Heart left ventricle (tissue), 16 donors: ENCODE measurements at regions not wholly inside any gene's neighbourhood (a gene's known extent, or its start where the extent isn't known, plus 50 kb on each side); places are given as distances from the start of the nearest gene placed in this dataset.

ENCODE experiments used
- ATAC-seq, 4 donors: fragments of 200-7000 bp; cut with Tn5 transposase; one replicate each; pipeline ENCODE4 v1.9.1; 2020 to 2022; ENCODE audit warnings: moderate library complexity in 4 of 4, mild to moderate bottlenecking in 3 of 4, moderate number of reproducible peaks in 1 of 4
- DNase-seq, 5 donors: peaks; one replicate each; pipeline ENCODE4 v3.0.0-alpha.2; 2020
- H3K27ac ChIP-seq, 12 donors: fragments of 200-600 bp; sonication (generic) in 4 of 12; one replicate each; pipeline versions ENCODE4 v1.5.0 to v1.8.0; 2016 to 2022; ENCODE audit warnings: mild to moderate bottlenecking in 2 of 12
- H3K27me3 ChIP-seq, 9 donors: fragments of 200-600 bp; sonication (generic) in 2 of 9; one replicate each; pipeline versions ENCODE4 v1.5.1 to v1.8.0; 2016 to 2022; ENCODE audit warnings: mild to moderate bottlenecking in 3 of 9
- H3K36me3 ChIP-seq, 9 donors: fragments of 200-600 bp; sonication (generic) in 2 of 9; one replicate each; pipeline versions ENCODE4 v1.5.0 to v1.8.0; 2018 to 2022; ENCODE audit warnings: mild to moderate bottlenecking in 2 of 9
- H3K4me1 ChIP-seq, 12 donors: fragments of 200-600 bp; sonication (generic) in 4 of 12; one replicate each; pipeline versions ENCODE4 v1.5.0 to v1.8.0; 2016 to 2022; ENCODE audit warnings: mild to moderate bottlenecking in 3 of 12
- H3K4me3 ChIP-seq, 12 donors: fragments of 200-600 bp; sonication (generic) in 4 of 12; one replicate each; pipeline versions ENCODE4 v1.5.0 to v1.8.0; 2017 to 2022; ENCODE audit warnings: mild to moderate bottlenecking in 9 of 12, moderate library complexity in 4 of 12
- H3K9me3 ChIP-seq, 12 donors: fragments of 200-600 bp; sonication (generic) in 4 of 12; one replicate each; pipeline versions ENCODE4 v1.5.0 to v1.8.0; 2016 to 2022; ENCODE audit warnings: mild to moderate bottlenecking in 1 of 12
- POLR2A ChIP-seq, 2 donors: fragments of 450-650 bp; IDR thresholded peaks; one replicate each; pipeline ENCODE4 v1.6.1; 2017; ENCODE audit warnings: antibody characterized with exemption in 2 of 2, mild to moderate bottlenecking in 2 of 2, moderate library complexity in 2 of 2
- WGBS, 4 donors: extraction: QIAGEN DNeasy Blood & Tissue Kit in 2 of 4; methylation state at CpG; one replicate each; pipeline versions ENCODE4 v1.1.5 to v1.1.7; 2013 to 2018; 5-methylcytosine and 5-hydroxymethylcytosine counted together
- intact Hi-C, 10 donors: fragments of 100-400 bp; cut with DNase I; formaldehyde crosslinking; loops; one replicate each; pipeline versions ENCODE4 v1.11.1 to v1.14.2; 2022
- TF ChIP-seq, protein P1 (sequence below), 12 donors: fragments of 200-600 bp; sonication (generic) in 4 of 12; IDR thresholded peaks; one replicate each; pipeline versions ENCODE4 v1.5.0 to v1.8.0; 2018 to 2022; ENCODE audit warnings: antibody characterized with exemption in 12 of 12, mild to moderate bottlenecking in 5 of 12
- donor health status: ischemic (EF 13 %, LVEDD 7.1; RV severe dilation, severe dysfunction).
- donor health status: healthy with polysubstance abuse.
- donor health status: DM: no; HTN: yes; CAD: no.
- donor health status: DM: no; HTN: no; CAD: no.
- donor health status: ischemic (EF 25% LVEDD 6.9; RV normal size, moderate dysfunction).
- donor health status: ischemic (EF 25% LVEDD 5.7; RV mildly dilated, moderate dysfunction).
- donor health status: healthy.
- donor health status: DM: yes; HTN: yes; CAD: no.
- donor health status: ischemic (EF 35%, LVEDD 5.7; RV mildly dilated, moderate dysfunction).
- donor health status: nonischemic (EF 11% LVEDD 7.7; RV severe dilation, severe dysfunction).
- donor health status: DM: yes; HTN: yes; CAD: no.
- donor health status: PGD.
- donor health status: ischemic (EF 29% LVEDD 5.4; RV normal size, mild dysfunction).
- donor health status: nonischemic (EF 23%, LVEDD 6.1; RV moderate dilation, normal function).

DNA sequence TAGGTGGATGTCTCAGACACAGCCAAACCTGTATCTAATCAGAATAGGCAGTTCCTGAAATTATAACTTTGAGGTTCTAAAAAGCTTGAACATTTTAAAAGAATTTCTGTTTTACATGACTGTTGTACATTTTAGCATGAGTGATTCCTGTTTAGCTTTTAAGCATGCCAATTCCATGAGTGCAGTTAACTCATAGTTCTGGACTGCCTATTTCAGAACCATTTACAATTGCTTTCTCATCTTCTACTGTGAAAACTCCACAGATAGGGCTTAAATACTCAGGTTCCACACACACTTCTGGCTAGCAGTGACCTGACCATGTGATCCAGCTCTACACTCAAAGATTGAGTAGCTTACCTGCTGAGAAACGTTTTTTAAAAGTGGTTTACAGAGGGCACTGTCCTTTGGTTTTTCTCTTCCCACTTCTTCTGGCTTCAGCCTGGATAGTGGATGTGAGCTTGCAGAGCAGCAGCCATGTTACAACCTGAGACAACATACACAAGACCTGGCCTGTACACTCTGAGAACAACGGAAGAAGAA, 280.8 kb downstream of the ANKRD50 start:
- H3K4me3 ChIP-seq: no peak overlapping the region
- H3K4me1 ChIP-seq: peaks cover 0 to 28% (median 5%) of the 10 kb centered on the region in 12 donors
- ATAC-seq (no peak), DNase-seq (no peak)
- TF ChIP-seq, protein P1, sequence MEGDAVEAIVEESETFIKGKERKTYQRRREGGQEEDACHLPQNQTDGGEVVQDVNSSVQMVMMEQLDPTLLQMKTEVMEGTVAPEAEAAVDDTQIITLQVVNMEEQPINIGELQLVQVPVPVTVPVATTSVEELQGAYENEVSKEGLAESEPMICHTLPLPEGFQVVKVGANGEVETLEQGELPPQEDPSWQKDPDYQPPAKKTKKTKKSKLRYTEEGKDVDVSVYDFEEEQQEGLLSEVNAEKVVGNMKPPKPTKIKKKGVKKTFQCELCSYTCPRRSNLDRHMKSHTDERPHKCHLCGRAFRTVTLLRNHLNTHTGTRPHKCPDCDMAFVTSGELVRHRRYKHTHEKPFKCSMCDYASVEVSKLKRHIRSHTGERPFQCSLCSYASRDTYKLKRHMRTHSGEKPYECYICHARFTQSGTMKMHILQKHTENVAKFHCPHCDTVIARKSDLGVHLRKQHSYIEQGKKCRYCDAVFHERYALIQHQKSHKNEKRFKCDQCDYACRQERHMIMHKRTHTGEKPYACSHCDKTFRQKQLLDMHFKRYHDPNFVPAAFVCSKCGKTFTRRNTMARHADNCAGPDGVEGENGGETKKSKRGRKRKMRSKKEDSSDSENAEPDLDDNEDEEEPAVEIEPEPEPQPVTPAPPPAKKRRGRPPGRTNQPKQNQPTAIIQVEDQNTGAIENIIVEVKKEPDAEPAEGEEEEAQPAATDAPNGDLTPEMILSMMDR (IDR thresholded peaks at IDR 0.05): no peak
- no peak for TF ChIP-seq POLR2A (IDR thresholded peaks at IDR 0.05)
- H3K36me3 ChIP-seq: no peaks in the 10 kb centered on the region
- WGBS, 4 donors: 72 to 83% (median 80%) methylated on average over 2 of the region's 2 CpGs
- intact Hi-C loops: loop anchor here in 1 of 10 donors (10.0 kb wide), 1 partner anchor 513 kb away; no protein-coding TSS in a partner anchor
- no peak overlapping the region for H3K27ac ChIP-seq
- no peaks in the 10 kb centered on the region for H3K27me3 ChIP-seq
- no peaks in the 10 kb centered on the region for H3K9me3 ChIP-seq

DNA sequence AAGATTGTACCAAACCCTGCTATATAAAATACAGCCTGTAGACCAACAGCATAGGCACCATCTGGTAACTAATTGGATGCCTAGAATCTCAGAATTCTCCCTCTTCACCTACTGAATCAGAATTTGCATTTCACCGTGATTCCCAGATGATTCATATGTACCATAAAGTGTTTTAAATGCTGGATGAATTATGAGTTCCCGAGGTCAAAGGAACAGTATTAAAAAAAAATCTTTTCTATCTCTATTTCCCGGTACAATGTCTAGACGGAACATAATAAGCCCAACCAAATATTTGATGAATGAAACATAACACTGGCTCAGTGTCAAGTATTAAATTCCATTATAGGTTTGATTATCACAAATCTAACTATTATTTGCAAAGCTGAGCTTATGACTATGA, 280.0 kb downstream of the ANKRD50 start:
- no peaks in the 10 kb centered on the region for H3K36me3 ChIP-seq
- peaks cover 0 to 22% (median 5%) of the 10 kb centered on the region in 12 donors for H3K4me1 ChIP-seq
- ATAC-seq (peak in 1 of 4 donors; percentile 29), DNase-seq (no peak)
- TF ChIP-seq, protein P1 (IDR thresholded peaks at IDR 0.05): no peak
- TF ChIP-seq POLR2A (IDR thresholded peaks at IDR 0.05): no peak
- WGBS, 4 donors: 46 to 57% (median 52%) methylated on average over 4 of the region's 4 CpGs
- no peak overlapping the region for H3K27ac ChIP-seq
- intact Hi-C loops: loop anchor here in 1 of 10 donors (10.0 kb wide), 1 partner anchor 512 kb away; no protein-coding TSS in a partner anchor
- no peaks in the 10 kb centered on the region for H3K9me3 ChIP-seq
- no peaks in the 10 kb centered on the region for H3K27me3 ChIP-seq
- H3K4me3 ChIP-seq: no peak overlapping the region

DNA sequence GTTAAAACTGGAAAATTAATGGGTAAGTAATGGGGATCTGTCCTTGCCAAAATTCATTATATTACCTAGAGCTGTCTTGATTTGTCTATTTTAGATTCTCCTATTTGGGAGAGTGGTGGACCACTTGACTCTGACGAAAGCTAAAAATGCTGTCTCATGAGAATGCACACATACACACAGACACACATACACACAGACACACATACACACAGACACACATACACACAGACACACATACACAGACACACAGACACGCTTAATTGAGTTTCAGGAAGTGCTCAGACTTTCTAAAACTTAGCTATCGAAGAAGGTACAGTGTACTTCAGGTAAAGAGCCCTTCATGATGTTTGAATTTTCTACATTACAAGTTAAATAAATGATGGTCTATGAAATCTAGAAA, 279.5 kb downstream of the ANKRD50 start:
- Histone ChIP-seq H3K27me3 (no peaks in the 10 kb centered on the region), H3K36me3 (no peaks in the 10 kb centered on the region), H3K4me3 (no peak overlapping the region), H3K27ac (no peak overlapping the region), H3K4me1 (peaks cover 0 to 17% (median 1%) of the 10 kb centered on the region in 12 donors), H3K9me3 (no peaks in the 10 kb centered on the region)
- DNase-seq: no peak
- 89 to 95% (median 91%) methylated on average over 3 of the region's 3 CpGs for WGBS, 4 donors
- TF ChIP-seq POLR2A (IDR thresholded peaks at IDR 0.05): no peak
- TF ChIP-seq, protein P1 (IDR thresholded peaks at IDR 0.05): no peak
- intact Hi-C loops: loop anchor here in 1 of 10 donors (10.0 kb wide), 1 partner anchor 512 kb away; no protein-coding TSS in a partner anchor
- no peak for ATAC-seq

DNA sequence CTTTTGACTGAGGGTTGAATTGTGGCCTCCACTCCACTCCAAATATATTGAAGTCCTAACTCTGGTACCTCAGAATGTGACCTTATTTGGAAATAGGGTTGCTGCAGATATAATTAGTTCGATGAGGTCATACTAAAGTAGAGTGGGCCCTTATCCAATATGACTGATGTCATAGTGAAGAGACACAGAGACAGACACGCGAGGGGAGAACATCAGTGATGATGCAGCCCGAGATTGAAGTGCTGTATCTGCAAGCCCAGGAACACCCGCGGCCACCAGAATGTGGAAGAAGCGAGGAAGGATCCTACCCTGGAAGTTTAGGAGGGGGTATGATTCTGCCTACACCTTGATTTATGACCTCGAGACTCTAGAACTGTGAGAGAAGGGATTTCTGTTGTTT, 279.0 kb downstream of the ANKRD50 start:
- no peaks in the 10 kb centered on the region for H3K27me3 ChIP-seq
- H3K27ac ChIP-seq: no peak overlapping the region
- intact Hi-C loops: loop anchor here in 1 of 10 donors (10.0 kb wide), 1 partner anchor 511 kb away; no protein-coding TSS in a partner anchor
- no peak for DNase-seq
- no peak for TF ChIP-seq POLR2A (IDR thresholded peaks at IDR 0.05)
- TF ChIP-seq, protein P1 (IDR thresholded peaks at IDR 0.05): no peak
- peaks cover 0 to 13% (median 1%) of the 10 kb centered on the region in 12 donors for H3K4me1 ChIP-seq
- no peaks in the 10 kb centered on the region for H3K9me3 ChIP-seq
- ATAC-seq: no peak
- H3K4me3 ChIP-seq: no peak overlapping the region
- WGBS, 4 donors: 83 to 86% (median 85%) methylated on average over 8 of the region's 8 CpGs
- no peaks in the 10 kb centered on the region for H3K36me3 ChIP-seq
